ENCODE measurements at regions not wholly inside any gene's neighbourhood (a gene's known extent, or its start where the extent isn't known, plus 50 kb on each side); places are given as distances from the start of the nearest gene placed in this dataset.

DNA sequence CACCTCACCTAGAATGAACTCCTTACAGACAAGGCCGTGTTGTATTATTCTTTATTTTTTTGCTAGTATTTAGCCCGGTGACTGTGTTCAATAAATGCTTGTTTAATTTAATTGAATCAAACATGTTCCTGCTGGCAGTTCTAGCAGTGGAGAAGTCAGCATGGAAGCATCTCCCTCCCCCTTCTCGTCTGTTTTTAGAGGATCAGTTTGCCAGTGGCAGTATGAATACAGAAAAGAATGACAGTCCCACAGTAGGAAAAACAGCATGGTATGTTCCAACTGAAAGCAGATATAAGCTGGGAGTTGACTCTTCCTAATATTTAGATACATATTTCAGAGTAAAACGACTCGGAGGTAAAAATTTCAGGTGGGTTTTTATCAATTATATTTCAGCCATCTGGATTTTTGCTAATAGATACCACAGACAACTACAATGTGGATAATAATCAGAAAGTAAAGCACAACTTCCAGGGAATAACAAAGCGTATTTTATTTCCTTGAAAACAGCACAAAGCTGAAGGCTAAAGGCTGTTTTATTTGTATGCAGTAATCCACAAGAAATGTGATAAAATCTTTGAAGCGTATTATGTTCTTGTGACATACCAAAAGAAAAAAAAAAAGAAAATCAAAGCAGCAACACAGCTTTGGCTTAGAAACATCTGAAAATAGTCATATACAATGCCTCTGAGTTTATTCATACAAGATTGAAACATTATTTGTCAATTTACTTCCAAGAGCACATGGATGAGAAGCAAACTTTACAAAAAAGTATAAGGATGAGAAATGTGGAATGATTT, 244.5 kb upstream of the KCNMB2 start:
- DNase-seq (ENCODE audit: low read depth in 2 of 2) = no peak

DNA sequence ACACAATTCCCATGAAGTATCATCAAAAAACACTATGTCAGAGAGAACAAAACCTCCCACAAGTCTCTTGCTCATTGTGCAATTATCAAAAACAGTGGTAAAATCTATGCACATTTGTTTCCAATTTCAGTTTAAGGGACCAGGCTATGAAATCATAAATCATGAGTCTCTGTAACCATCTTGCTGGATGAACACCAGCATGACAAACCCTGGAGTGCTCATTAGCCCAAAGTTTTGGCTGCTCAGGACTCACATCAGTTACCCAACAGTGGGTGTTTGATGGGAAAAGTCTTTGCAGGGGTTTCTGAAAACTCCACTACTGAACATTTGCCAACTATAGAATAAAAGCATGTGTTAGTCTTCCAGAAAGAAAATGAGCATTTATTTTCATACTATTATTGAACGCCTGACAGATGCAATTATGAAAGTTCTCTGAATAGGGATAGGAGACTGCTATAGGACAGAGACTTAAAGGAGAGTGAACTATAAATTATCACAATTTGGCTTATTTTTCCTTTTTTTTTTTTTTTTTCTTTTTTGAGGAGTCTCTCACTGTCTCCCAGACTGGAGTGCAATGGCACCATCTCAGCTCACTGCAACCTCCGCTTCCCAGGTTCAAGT, 240.8 kb upstream of the KCNMB2 start:
- DNase-seq (ENCODE audit: low read depth in 2 of 2) = no peak

DNA sequence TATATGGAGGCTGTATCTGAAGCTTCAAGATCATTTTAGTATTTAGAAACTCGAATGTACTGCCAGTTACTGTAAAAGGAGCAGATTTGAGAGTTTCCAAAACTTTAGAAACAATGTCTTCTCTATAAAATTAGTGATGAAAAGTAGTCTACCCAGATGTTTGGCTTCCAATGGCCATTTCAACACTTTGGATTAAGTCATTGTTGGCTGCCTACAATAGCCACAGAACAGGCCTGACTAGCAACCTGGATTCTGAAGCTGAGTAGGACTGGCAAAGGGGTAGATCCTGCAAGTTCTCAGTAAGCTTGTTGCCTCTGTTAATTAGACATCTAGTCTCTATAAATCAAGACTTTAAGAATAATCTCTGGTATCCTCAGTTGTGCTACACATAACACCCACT, 239.0 kb upstream of the KCNMB2 start:
- no peak for DNase-seq (ENCODE audit: low read depth in 2 of 2)

DNA sequence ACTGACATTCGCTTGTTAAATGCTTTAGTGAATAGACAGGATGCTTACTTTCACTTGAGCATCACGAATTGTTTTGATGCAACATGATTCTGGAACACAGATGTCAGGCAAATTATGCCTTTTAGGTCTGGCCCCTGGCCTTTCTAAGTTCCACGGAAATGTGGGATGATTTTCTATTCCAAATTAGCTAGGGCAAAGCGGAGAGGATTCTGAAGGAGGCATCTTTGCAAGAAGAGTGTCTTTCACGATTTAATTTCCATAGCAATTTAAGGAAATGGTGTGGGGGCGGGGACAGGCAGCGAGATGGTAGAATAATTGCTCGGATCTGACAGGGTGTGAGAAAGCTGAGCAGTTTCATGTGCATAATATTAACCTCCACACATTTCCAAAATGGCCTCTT, 238.5 kb upstream of the KCNMB2 start:
- no peak for DNase-seq (ENCODE audit: low read depth in 2 of 2)

DNA sequence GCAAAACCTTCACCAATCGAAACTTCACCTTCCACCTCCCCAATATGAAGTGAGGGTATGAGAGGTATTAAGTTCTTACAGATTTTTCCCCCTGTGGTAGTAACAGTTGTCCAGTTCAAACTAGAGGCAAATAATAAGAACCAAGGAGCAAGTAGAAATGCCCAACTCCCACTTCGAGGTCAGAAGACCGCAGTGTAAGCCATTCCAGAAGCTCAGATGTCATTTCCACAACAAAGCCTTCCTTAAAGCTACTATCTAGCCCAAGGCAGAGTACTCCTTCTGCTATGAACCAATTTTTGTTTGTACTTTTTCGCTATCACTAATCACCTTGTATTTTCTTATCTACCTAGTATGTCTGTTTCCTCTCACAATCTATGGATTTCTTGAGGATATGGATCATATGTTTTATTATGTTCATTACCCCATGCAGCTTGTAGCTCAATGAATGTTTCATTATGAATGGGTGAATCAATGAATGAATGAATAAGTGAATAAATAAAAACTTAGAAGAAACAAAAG, 235.7 kb upstream of the KCNMB2 start:
- DNase-seq (ENCODE audit: low read depth in 2 of 2) = no peak

- DNase-seq (ENCODE audit: low read depth in 2 of 2) = no peak
Observed at GRCh38 chr3:178302966-178303930, 233.0 kb upstream of the KCNMB2 start.

GRCh38 chr3:178304758-178305467, 231.3 kb upstream of the KCNMB2 start:
- no peak for DNase-seq (ENCODE audit: low read depth in 2 of 2)

- no peak for DNase-seq (ENCODE audit: low read depth in 2 of 2)
Observed at GRCh38 chr3:178306432-178307115, 229.7 kb upstream of the KCNMB2 start.

DNA sequence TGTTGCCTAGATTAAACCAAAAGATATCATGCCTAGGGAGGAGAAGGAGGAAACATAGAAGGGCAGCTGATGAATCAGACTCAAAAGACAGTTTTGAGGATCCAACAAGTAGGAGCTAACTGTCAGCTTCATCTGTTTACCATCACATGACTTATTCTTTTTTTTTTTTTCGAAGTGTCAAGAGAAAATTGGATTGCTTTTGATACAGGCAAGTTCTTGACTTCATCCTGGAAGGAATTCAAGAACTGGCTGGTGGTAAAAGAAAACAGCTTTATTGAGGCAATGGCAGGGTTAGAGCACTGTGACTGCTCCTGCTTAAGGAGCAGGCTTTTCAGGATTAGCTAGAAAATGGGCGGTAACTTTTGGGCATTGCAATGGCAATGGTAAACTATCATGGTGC, 227.5 kb upstream of the KCNMB2 start:
- no peak for DNase-seq (ENCODE audit: low read depth in 2 of 2)

GRCh38 chr3:178310949-178311348, 225.3 kb upstream of the KCNMB2 start:
- DNase-seq (ENCODE audit: low read depth in 2 of 2) = no peak

DNA sequence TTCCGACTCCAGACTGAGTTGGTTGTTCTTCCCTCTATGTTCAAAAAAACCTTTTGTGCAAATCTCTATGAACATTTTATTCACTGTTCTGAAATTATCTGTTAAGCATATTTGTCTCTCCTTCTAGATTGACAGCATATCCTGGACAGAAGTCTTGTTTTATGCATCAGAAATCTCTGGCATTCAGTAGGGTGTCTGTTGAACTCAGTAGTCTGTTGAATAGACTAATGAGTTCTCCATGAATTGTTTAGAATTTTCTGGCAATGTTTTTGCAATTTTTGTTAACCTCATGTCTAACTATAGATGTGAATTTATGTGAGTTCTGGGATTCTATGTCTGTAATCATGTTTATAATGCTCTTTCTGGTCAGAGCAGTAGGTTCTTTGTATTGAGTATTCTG, 222.5 kb upstream of the KCNMB2 start:
- DNase-seq (ENCODE audit: low read depth in 2 of 2) = no peak

DNA sequence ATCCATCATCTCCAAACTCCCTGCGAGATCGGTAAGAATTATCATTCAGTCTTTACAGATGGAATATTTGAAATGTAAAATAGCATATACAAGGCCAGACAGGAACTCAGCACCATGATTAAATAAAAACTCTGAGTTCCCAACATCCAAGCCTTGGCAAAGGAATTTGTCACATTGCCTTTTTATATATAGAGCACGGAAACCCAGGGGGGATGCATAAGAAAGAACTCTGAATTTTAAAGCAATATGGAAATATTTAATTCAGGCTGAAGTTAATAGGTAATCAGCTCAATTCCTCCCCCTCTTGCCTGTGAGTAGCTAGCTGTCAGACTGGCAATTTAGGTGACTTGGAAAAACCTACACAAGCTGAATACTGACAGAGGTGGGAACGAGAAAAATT, 217.9 kb upstream of the KCNMB2 start:
- no peak for DNase-seq (ENCODE audit: low read depth in 2 of 2)

DNA sequence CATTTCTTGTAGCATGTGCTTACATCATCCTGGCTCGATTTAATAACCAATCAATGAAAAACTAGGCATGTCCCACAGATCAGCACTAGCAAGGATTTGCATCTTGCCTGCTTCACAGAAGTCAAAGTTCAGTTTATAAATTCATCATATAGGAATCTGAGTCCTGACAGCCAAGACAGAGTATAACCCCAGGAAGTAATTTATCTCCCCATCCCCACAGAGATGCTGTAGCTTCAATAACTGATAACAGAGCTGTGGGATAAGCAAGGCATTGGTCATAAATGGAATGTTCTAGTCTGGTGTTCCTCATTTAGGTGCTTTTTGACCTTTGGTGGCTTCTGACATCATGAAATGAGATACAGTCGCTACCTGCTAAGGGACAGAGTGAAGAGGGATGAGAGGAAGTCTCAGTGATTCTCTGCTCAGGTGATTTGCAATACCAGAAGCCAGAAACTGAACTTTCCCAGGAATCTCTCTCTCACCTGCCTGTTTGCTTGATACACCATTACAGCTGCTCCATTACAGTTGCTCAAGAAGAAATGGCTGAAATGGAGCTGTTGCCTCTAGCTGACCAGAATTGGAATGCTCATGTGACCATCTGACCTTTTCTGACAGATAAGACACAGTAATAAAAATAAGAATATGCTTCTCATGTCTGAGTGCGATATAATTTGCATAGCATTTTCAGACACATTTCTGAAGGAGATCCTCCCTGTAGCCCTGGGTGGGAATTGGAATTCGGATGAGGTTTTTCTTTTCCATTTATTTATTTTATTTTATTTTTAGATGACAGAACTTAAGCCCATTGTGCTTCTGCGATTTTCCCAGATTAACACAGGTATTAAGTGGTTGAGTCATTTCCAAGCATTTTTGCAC, 217.1 kb upstream of the KCNMB2 start:
- no peak for DNase-seq (ENCODE audit: low read depth in 2 of 2)

DNA sequence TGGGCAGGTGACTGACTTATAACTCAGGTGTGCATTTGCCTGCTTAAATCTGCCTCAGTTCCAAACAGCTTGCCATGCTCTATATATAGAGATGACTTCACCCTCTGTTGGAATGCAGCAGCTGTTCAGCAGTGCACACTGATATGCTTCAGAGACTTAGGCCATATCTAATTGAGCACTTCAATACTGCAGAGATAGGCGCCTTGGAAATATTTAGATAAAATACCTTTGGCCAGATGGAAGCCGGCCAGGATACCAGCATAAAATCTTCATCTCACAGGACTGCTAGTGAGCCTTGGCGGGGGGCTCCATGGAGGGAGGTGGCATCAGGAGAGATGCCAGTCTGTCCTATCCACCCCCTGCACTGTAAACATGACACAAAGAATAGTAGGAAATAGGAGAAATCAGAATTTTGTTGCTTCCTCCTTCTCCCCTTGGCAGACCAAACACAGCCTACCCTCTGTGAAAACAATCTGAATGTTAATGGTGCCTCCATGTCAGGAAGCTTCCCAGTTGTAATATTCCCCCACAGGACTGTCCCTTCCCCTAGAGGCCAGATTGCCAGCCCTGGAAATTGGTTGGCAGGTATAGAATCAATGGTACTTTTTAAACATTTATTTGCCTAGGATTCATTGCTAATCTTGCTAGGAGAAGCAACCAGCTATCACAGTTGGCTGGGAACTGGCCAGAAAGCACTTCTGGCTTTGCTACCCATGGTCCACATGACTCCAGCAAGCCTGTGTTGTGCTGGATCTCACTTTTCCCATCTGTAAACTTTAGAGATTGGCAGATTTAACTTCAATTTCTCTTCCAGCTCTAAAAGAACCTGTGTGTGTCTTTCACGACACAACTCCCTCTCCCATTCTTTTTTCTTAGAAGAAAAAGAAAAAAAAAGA, 215.5 kb upstream of the KCNMB2 start:
- DNase-seq (ENCODE audit: low read depth in 2 of 2) = no peak

DNA sequence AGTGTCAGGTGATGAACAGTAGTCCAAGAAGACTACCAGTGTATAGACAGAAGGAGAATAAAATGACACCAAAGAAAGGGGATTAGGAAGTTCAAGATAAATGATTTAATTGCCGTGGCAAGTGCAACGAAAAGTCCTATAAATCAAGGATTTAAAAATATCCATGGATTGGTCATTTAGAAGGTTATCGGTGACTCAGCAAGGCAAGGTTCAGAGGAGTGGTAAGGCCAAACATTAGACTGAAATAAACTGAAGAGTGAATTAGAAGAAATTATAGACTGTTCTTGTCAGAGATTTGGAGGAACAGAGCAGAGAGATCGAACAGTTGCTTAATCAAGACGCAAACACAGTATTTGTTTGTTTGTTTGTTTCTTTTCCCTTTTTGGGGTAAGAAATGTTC, 211.9 kb upstream of the KCNMB2 start:
- no peak for DNase-seq (ENCODE audit: low read depth in 2 of 2)

DNA sequence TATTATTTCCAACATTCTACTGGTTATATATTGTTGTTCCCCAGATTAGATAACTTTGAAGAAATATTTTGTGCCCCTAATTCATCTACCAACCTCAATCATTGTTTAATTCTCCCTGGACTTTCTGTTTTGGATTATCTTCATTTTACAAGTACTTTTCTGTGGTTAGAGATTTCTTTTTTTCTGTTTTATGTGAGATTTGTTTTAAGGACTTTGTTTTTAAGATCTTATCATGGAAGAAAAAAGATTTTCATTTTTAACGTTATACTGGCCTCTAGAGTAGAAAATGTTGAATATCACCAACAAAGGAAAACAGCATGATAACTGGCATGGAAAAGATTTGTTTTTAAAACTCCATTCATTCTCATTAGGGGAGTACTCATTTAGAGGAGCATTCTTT, 210.9 kb upstream of the KCNMB2 start:
- no peak for DNase-seq (ENCODE audit: low read depth in 2 of 2)

DNA sequence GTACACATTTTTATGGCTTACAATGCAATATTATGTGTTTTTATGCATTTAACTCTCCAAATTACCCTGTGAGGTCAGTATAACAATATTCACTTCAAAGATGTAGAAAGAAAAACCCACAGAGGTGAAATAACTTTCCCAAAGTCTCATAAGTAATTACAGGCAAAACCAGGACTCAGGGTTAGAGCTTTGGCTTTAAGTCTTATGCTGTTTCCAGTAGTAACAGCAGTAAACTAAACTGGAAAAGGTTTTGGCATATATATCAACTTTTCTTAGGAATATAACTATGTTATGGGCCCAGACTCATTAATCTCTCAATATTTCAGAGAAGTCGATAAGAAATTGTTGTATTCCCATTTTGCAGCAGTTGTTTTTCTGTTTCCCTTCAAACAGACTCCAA, 206.3 kb upstream of the KCNMB2 start:
- DNase-seq (ENCODE audit: low read depth in 2 of 2) = no peak

GRCh38 chr3:178334239-178334638, 202.0 kb upstream of the KCNMB2 start:
- DNase-seq (ENCODE audit: low read depth in 2 of 2) = no peak

- DNase-seq (ENCODE audit: low read depth in 2 of 2) = no peak
Observed at GRCh38 chr3:178336336-178336735, 199.9 kb upstream of the KCNMB2 start.

Measured in stimulated activated CD8-positive, alpha-beta memory T cell treated with anti-CD3 and anti-CD28 coated beads, Interleukin-2, amount 100 ng/mL, for 48 hours (primary cell).